Loucy (cell line): ENCODE measurements at regions not wholly inside any gene's neighbourhood (a gene's known extent, or its start where the extent isn't known, plus 50 kb on each side); places are given as distances from the start of the nearest gene placed in this dataset.

Experiments
- EZH2phosphoT487 ChIP-seq: fragments of 200-600 bp; IDR thresholded peaks from 2 replicates; pipeline ENCODE4 v1.6.1; 2018; ENCODE audit warnings: antibody characterized with exemption, mild to moderate bottlenecking, moderate library complexity, borderline replicate concordance
- TF ChIP-seq, protein P1 (sequence below): fragments of 200-600 bp; sonication (generic); conservative IDR thresholded peaks from 2 replicates; pipeline ENCODE4 v1.5.1; 2014; ENCODE audit warnings: mild to moderate bottlenecking, antibody characterized with exemption, low read length

DNA sequence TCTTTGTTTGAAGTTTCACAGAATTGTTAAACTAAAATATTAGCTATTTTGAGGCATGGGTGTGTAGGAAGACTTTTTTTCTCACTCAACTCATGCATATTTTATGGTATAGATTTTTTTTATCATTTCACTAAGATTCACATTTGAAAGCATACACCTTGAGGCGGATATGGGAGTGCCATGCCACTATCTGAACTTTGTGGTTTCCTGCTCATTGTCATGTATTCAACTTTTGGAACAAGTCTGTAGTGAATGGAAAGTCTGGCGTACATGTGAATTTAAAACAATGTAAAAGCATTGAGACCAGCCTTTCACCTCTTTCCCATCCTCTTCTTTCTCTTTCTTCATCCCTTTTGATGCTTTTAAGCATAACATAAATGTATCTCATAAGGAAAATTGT is 147.9 kb downstream of the TPBG start:
- TF ChIP-seq, protein P1, sequence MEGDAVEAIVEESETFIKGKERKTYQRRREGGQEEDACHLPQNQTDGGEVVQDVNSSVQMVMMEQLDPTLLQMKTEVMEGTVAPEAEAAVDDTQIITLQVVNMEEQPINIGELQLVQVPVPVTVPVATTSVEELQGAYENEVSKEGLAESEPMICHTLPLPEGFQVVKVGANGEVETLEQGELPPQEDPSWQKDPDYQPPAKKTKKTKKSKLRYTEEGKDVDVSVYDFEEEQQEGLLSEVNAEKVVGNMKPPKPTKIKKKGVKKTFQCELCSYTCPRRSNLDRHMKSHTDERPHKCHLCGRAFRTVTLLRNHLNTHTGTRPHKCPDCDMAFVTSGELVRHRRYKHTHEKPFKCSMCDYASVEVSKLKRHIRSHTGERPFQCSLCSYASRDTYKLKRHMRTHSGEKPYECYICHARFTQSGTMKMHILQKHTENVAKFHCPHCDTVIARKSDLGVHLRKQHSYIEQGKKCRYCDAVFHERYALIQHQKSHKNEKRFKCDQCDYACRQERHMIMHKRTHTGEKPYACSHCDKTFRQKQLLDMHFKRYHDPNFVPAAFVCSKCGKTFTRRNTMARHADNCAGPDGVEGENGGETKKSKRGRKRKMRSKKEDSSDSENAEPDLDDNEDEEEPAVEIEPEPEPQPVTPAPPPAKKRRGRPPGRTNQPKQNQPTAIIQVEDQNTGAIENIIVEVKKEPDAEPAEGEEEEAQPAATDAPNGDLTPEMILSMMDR, result no peak
- TF ChIP-seq EZH2phosphoT487, result no peak
